GM18861 (cell line): ENCODE measurements at regions not wholly inside any gene's neighbourhood (a gene's known extent, or its start where the extent isn't known, plus 50 kb on each side); places are given as distances from the start of the nearest gene placed in this dataset.
"Not testable (repeated sequence)": the region's sequence is repeated elsewhere in the genome, so short reads cannot be mapped to it uniquely, and the experiment has no call there.

Source experiments
- ATAC-seq: cut with Tn5 transposase; IDR thresholded peaks from one replicate; pipeline ENCODE4 v1.9.1; 2021; ENCODE audit not compliant: unreplicated experiment

DNA sequence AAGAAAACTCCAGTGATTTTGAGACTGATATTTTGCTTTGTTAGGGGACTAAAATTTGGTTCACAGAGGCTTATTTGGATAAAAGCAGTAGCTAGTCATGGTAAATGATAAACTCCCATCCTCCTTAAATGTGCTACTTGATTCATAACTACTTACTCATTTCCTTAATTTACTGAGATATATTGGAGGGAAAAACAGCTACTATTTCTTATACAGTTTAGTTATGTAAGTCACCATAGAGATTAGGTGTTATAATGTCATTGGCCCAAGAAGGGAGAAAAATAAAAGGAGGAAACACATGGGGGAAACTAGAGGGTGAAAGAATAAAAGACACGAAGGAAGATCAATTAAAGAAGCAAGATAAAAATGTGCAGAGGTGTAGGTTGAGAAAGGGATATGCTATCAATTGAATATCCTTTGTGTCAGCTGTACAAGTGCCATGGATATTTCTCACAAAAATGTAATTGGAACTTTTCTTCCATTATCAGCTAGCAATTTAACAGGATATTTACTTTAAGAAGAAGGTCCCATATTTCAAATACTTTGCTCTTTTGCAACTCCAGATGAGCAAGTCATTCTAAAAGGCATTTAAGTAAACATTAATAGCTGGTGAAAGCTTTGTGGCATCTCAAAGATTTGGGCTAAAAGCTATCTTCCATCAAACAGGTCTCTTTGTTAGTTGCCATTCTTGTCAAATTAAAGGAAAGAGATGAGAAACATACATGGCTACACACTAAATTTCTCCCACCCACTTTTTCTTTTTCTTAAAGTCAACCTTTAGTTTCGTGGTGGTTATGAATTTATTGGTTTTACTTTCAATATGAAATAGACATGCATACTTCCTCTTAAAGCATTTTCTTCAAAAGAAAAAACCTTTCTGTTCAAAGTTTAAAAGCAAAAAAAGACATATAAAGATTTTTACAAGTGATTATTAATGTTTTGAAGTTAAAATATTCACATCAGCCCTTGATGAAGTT is 439.5 kb downstream of the CCER1 start:
- ATAC-seq = peak; percentile 98

DNA sequence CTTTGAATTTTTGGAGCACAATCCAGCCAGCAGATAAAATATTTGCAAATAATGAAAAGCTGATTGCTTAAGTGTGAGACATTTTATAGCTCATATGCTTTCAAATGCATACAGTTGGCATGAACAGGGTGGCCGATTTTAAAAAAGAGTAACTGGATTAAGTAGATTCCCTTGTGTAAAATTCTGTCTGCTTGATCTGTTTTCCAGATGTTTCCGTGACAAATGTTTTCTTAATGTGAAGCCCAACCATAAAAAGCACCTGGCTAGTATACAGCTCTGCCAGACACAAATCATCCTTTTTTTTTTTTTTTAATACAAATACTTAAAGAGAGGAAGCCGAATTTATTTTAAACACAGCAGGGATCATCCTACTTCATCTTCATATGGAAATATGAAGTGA is 440.7 kb downstream of the CCER1 start:
- no peak for ATAC-seq

DNA sequence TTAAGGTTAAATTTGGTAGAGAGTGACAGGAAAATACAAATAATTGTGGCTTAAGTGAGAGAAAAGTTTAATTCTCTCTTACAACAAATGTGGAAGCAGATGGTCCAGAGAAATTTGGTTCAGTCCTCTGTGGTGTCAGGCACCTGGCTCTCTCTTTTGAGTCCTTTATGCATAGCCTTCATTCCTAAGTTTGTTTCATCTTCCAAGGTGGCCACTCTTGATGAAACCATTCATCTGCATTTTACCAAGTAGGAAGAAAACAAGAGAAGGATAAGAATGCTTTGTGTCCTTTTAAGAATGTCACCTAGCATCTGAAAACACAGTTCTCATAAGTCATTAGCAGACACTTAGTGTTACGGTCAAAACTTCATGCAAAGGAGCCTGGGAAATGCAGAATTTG is 442.5 kb downstream of the CCER1 start:
- no peak for ATAC-seq

DNA sequence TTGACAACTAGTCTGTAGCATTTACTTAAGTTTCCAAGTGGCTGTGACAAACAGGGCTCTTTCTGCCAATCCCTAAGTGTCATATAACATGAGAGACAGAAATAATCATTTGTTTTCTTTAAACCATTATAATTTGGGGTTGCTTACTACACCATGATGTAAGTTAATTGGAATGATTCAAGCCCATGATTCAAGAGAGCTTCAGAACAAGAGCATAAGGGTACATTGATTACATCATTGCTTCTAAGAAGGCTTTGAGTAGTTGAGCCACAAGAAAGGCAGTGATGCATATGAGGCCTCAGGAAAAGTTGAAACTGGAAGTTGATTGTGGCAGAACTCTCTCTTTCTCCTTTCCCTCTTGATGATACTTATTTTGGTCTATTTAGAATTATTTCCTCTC is 444.0 kb downstream of the CCER1 start:
- ATAC-seq = no peak

DNA sequence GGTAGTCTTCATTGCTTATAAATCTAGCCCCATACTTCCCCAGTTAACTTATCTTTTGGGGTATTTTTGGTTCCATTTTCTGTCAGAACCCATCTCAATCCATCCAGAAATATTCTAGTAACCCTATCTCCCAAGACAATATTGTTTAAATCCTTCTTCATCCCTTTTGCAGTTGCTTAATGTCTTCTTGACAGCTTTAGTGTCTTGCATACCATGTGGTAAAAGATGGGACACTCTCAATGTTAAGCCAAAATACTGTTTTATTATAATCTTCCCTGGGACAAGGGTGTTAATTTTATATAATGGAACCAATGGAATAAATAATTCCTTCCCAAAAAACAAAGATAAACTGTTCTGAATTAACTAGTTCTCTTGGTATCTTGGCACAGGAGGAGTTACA is 450.2 kb downstream of the CCER1 start:
- no peak for ATAC-seq

DNA sequence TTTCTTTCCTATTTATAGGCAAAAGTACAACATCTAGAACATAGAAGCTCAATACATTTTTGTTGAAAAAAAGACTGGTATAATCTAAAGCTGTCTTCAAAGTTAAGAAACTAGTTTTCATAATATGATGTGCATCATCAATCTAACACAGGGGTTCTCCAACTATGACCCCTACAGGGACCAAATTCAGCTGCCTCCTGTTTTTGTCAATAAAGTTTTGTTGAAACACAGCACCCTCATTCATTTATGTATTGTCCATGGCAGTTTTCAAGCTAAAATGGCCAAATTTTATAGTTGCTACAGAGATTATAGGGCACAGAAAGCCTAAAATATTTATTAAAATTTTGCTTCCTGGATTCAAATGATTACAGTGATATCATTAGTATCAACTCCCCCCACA is 452.9 kb downstream of the CCER1 start:
- ATAC-seq = no peak

DNA sequence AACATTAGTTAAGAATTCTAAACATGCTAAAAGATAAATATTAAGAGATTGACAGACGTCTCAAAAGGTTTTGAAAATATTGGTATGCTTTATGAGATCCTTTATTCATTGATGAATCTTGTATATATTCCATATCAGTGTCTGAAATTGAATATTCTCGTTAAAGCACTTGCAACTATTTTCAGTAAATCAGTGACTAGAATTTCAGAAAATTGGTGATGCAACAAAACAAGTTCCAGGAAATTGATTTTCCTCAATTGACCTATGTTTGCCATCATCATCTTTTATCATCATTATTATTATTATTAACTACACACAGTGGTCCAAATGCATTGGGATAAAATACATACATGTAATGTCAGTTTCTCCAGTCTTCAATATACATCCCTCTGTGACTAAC is 453.6 kb downstream of the CCER1 start:
- no peak for ATAC-seq

DNA sequence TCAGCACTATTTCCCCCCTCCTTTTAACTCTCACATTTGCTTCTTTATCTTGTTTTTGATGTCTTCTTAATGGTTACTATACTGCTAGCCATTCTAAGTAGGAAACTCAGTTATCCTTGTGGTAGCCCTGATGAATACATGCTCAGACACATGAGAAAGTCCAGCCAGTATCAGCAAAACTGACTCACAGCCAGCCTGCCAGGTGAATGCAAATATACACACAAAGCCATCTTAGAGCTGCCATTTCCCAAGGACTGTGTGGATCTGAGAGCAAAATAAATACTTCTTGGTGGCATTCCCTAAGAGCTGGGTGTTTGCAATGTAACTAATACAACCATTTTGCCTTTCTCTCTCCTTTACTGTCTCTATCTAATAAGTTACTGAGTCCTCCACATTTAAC is 455.2 kb downstream of the CCER1 start:
- ATAC-seq = no peak

DNA sequence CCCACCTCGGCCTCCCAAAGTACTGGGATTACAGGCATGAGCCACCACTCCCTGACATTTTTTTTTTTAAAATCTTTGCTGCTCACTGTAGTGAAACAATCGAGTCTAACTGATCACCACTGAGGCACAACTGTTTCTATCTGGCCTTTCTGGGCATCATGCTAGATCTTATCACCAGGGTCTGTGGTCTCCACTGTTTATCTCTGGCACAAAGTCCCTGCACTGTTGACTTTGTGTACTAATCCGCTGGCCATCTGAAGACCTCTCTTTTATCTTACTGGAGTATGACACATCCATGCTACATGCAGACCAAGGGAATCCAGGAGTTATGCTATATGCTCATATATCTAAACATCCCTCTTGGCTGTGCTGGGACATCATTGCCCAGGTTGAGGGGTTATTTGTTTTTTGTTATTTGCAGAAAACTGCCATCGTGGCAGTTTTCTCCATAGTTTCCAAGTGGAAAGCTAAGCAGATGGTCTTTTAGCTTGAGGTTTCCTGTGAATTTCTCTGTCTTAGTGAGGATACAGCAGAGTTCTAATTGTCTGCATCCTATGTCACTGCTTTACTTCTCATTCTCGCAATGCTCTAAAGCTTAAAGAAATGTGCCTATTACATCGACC is 456.9 kb downstream of the CCER1 start:
- no peak for ATAC-seq

DNA sequence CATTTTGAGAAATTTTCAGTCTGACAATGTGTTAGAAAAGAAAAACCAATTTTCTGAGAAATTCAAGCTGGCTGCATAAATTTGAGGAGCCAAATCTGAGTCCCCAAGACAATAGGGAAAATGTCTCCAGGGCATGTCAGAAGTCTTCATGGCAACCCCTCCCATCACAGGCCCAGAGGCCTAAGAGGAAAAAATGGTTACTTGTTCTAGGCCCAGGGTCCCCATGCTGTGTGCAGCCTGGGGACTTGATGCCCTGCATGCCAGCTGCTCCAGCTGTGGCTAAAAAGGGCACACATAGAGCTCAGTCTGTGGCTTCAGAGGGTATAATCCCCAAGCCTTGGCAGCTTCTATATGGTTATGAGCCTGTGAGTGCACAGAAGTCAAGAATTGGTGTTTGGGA is 464.6 kb downstream of the CCER1 start:
- no peak for ATAC-seq

DNA sequence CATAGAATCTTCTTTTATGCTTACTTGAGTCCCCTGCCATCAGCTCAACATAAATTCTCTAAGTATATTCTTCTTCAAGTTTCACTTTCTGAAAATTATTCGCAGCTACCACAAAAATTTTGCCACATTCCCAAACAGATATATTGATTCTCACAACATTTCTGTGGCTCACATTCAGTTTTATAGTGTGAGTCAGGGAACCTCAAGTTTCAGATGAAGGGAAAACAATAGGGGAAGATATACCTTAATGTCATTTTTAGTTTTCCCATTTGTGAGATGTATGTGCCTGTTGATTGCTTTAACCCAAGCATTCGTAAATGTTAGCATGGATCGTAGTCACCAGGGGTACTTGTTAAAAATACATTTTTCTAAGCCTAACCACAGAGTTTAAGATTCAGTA is 465.8 kb downstream of the CCER1 start:
- ATAC-seq = no peak

DNA sequence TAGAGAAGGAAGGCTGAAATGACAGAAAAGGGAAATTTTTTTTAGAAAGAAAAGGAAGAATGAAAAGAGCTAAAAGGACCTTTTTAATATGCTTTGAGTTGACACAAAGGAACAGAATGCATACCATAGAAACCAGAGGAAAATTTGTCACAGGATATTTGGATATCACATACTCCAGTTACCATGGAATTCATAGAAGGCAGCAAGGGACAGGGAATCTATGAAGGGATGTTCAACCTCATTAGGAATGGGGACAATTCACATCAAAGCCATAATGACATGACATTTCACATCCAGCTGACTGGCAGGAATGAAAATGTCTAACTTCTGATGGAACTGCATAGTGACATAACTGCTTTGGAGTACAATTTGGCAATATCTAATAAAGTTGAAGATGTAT is 469.4 kb downstream of the CCER1 start:
- no peak for ATAC-seq

DNA sequence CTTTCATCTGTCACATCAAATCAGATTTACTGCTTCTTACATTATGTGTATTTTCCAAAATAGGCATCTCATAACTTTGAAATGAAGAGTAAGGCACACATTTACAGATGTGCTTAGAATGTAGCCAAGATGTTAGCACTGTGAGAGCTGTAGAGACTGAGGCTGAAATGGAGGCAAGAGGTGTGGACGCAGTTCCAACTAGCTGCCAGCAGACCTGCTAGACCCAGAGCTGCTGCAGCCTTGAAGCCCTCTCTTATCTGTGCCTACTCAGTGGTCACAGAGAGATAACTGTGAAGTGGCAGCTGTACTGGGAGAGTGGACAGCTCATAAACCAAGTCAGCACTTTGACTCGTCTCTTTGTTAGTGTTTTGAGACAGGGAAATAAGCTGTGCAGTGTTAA is 470.9 kb downstream of the CCER1 start:
- ATAC-seq = no peak

DNA sequence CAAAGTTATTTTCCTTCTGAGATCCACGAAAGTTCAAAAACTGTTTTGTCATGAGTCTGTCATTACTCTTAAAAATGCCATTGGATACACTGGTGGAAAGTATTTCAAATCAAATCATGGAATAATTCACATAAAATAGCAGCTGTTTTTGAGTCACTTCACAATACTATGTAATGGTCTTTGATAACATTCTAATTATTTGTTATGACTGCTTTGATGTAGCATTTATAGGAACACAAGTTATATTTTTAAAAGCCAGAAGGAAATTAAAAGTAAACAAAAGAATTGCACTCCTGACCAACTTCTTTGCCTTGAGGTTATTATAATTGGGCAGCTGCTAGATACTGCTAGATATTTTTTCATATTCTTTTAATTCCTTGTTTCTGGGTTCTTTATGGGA is 473.2 kb downstream of the CCER1 start:
- ATAC-seq = no peak

DNA sequence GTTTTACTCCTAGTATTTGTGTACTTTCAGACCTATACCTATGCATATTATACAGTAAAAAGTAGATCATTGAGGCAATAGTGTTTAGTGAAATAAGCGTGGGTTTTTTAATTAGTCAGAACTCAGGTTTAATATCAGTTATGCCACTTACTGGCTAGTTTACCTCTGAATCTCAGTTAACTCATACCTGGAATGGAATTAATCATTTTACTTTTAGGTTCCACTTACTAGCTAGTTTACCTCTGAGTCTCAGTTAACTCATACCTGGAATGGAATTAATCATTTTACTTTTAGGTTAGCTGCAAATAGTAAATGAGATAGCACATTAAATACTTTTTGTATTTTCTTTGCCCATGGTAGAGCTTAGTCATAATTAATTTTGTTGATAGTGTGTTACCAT is 475.7 kb downstream of the CCER1 start:
- ATAC-seq = no peak

DNA sequence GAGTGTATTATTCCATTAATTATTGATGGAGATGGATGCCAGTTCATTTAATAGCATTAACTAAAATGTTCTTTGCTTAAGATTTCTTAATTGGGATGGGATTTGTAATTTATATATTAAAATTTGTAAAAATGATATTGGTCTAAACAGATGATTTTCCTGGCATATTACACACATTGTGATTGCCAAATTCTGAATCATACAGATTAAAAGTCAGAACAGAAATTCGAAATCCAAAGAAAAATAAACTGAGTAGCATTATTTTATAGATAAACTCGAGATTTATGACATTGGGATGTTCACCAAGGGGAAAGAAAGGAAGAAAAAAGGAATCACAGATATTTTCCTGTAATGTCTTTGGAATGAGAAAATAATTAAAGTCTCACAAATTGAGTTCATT is 481.1 kb downstream of the CCER1 start:
- ATAC-seq = no peak

DNA sequence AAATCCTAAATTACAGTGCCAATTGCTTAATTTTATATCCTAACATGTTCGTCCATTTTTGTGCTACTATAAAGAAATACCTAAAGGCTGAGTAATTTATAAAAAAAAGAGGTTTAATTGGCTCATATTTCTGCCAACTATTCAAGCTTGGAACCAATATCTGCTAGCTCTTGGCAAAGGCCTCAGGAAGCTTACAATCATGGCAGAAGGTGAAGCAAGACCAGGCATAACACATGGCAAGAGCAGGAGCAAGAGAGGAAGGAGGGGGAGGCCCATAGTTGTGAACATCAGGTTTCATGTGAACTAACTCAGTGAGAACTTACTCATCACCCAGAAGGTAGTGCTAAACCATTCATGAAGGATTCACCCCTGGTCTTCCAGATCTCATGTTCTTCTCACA is 494.3 kb downstream of the CCER1 start:
- no peak for ATAC-seq

DNA sequence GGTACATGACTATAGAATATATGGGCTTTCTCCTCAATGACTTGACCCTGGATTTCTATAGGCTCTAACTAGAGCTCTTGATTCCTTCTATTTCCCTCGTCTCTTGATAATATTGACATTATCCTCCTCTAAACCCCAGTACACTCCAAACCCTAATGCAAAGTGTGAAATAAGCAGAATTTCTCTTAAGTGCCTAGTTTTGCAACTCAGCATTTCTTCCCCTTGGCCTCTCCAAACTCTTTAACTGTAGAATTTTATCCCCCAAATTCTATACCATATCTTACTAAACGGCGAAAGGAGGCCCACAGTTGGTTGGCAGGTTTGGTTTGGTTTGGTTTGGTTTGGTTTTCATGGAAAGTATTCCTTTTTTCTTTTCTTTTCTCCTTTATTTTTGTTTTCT is 498.7 kb downstream of the CCER1 start:
- no peak for ATAC-seq

DNA sequence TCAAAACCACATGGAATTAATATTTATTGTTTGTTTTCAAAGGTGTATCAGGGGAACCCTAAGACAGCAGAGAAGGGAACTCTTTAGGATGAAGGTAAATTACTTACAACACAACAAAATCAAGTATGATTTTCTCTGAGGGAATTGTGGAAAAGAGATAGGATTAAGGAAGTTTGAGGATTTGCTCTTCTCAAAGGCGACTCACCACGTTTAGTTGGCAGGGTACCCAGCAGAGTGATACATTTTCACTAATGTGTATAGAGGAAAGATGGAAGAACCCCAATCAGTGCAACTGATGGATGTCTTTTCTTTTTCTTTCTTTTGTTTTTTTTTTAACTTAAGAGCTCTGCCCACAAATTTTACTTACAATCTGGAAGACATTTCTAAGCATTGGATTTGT is 499.2 kb downstream of the CCER1 start:
- no peak for ATAC-seq

DNA sequence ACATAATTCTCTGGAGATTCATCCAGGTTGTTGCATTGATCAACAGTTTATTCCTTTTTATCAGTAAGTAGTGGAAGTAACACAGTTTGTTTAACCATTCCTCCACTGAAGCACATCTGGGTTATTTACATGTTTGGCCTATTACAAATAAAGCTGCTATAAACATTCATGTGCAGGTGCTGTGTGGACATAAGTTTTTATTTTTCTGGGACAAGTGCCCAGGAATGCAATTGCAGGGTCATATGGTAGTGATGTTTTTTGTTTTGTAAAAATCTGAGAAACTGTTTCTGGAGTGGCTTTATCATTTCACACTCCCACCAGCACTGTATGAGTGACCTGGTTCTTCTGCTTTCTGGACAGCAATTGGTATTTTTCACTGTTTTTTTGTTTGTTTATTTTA is 505.4 kb downstream of the CCER1 start:
- no peak for ATAC-seq

DNA sequence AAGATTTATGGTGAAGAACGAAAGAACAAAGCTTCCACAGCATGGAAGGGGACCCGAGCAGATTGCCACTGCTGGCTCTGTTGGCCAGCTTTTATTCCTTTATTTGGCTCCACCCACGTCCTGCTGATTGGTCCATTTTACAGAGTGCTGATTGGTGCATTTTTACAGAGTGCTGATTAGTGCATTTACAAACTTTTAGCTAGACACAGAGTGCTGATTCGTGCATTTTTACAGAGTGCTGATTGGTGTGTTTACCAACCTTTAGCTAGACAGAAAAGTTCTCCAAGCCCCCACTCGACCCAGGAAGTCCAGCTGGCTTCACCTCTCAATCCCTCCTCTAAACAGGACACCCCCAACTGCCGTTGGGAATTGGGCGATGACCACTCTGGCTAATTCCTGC is 511.5 kb downstream of the CCER1 start:
- not testable (repeated sequence) for ATAC-seq

DNA sequence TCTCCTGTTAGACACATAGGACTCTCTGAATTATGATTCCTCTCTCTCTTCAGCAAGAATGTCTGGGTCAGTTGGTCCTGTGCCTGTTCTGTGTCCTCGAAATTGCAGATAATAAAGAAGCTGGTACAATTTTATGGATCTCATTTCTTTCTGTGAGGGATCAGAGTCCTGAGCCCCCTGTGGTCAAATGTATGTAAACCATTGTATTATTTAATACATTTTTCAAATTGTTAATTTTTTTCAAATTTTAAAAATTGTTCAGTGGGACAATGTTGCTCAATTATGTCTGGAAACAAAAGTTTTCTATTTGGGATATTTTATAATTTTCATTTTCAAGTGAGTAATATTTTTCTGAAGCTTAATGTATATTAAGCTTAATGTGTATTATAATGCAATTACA is 513.5 kb downstream of the CCER1 start:
- ATAC-seq = no peak

DNA sequence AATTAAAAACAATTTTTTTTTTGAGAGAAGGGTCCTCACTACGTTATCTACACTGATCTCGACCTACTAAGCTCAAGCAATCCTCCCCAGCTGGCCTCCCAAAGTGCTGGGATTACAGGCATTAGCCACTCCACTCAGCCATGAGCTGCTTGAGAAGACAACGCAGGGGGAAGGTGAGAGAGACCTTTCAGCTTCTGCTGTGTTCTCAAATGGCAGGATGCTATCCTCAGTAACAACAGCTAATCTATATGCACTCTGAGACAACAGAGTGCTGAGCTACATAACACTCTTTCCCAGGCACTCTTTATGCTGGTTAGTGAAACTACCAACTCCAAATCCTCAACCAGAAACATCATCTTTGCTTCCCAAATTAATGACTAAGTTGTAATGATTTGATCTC is 526.1 kb downstream of the CCER1 start:
- no peak for ATAC-seq
